CD4-positive, alpha-beta T cell treated with Interleukin-21 for 1 hour (primary cell): ENCODE measurements at regions not wholly inside any gene's neighbourhood (a gene's known extent, or its start where the extent isn't known, plus 50 kb on each side); places are given as distances from the start of the nearest gene placed in this dataset.
"Not testable (repeated sequence)": the region's sequence is repeated elsewhere in the genome, so short reads cannot be mapped to it uniquely, and the experiment has no call there.

Experiments used
- DNase-seq: peaks from one replicate; pipeline ENCODE4 v3.0.0-alpha.2; 2020

DNA sequence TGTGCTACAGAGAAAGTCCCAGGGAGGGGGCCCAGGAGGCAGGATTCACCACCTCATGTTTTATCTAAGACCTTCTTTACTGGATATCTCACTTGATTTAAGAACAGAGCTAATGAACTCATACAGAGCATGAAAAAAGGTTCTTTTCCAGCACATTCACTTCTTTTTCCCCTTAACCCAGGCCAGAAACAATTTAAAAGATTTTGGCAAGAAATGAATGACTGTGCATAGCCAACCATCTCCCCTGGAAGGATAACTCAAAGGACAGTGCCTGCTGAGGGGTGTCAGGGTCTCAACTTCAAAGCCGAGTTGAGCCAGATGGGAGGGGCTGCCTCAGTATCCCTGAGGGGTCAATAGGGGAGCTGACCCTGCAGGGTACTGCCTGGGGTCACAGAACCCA is 253.4 kb downstream of the SOD2 start:
- no peak for DNase-seq

DNA sequence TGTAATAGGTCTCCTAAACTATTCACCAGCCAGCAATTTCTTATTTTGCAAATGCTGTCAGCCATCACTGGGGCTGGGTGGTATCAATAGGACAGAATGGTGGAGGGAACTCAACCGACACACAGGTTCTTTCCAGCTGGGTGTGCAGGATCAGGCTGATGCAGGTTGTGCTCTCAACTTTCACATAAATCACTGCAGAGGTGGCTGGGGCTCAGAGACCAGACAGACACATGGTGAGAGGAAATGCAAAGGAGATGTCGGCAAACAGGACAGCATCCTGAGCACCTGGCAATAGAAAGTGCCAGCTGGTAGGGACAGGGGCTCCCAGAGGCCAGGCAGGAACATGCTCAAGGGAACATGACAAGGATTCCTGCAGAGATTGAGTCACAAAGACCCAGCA is 254.9 kb downstream of the SOD2 start:
- no peak for DNase-seq

GRCh38 chr6:159436581-159436980 is 256.5 kb downstream of the SOD2 start:
- no peak for DNase-seq

DNA sequence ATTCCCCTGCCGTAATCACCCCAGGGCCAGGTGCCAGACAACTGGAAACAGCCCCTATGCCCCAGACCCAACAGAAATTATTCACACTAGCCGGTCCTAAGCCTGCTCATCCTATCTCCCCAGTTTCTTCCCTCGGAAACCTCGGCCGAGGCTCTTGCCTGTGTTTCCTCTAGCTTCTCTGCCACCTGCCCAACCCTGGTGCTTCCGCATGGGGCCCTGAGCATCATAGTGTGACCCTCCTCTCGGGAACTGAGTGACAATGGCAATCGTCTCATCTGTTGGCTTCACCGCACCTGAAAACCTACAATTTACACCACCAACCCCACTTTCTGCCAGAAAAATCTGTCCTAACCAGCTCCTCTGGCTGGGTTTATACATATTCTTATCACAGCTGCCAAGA is 257.3 kb downstream of the SOD2 start:
- no peak for DNase-seq

DNA sequence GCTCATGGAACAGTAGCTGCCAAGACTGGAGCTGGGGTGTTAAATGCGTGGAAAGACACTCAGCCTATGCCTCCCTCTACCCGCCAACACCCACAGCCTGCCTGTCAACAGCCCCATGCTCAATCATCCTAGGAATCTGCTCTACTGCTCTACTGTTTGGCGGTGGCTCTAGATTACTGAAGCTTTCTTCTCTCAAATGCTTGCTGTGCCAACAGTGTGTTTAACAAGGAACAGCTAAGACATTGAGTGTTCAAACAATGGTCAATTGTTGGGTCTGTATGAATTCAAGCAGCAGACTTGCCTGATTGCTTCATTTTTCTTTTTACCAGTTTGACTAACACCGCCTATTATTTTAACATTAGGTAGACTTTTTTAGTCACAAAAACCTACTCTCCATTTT is 258.6 kb downstream of the SOD2 start:
- DNase-seq: no peak

DNA sequence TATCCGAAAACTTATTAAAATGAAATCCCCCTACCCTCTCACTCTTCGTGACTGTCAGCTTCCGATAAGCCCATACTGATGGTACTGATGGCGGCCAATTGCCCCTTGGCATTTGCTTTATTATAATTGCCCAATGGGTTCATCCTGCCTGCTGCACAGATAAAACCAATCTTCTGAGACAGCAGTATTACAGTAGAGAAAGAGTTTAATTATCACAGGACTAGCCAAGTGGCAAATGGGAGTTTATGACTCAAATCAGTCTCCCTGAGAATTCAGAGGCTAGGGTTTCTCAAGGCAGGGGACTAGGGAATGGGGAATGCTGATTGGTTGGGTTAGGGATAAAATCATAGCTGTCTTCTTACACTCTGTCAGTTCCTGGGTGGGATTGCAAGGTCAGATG is 259.5 kb downstream of the SOD2 start:
- DNase-seq: no peak

GRCh38 chr6:159431750-159432149 is 261.3 kb downstream of the SOD2 start:
- no peak for DNase-seq

GRCh38 chr6:159430323-159430722 is 261.1 kb downstream of the FNDC1 start:
- no peak for DNase-seq

DNA sequence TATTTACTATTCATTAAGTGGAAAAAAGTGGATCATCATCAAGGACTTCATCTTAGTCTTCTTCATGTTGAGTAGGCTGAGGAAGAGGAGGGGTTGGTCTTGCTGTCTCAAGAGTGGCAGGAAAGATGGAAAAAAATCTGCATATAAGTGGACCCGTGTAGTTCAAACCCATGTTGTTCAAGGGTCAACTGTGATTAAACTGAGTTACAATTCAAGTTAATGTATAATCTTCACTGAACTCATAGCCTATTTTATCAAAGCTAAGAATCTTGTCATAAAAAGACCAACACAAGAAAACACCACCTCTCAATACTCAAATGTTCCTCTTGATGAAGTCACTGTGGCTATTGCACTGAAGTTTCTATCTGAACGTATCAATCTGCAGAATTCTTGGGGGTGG is 260.2 kb downstream of the FNDC1 start:
- no peak for DNase-seq

GRCh38 chr6:159427771-159428170 is 258.6 kb downstream of the FNDC1 start:
- DNase-seq: no peak

- no peak for DNase-seq
Measured at GRCh38 chr6:159427335-159427734, 258.1 kb downstream of the FNDC1 start.

DNA sequence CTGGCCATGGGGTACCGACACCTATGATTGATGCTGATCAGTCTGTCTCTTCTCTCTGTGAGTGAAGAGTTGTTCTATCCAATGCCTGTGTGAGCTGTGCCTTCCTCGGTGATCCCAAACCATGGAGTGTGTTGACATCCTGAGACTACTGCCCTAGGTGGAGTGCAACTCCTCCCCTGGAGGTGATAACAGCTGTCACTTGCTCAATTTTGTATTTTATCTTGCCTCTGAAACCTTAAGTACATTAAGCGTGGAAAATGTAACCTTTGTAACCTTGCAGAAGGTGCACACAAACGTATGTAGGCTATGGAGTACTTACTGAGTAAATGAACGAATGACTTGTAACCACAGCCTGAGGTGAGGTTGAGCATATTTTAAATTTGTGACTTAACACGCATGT is 256.2 kb downstream of the FNDC1 start:
- DNase-seq: no peak

- DNase-seq: no peak
Measured at GRCh38 chr6:159422041-159422984, 253.1 kb downstream of the FNDC1 start.

GRCh38 chr6:159421586-159421985 is 252.4 kb downstream of the FNDC1 start:
- no peak for DNase-seq

DNA sequence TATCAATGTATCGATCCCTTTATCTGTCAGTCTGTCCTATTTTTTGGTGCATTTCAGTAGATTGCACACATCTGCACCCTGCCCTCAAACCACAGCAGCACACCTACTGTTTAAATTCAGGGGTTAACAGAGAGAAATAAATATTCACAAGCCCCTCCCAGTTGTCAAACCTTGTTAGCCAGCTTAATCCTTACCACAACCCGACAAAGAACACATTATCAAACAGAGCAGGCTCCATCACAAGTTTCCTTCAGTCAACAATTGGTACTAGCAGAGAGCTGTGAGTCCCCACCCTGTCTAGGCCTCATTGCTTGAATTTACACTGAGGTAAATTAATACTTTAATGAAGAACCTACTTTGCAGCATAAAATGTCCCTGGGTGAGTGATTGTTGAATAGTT is 249.8 kb downstream of the FNDC1 start:
- no peak for DNase-seq

DNA sequence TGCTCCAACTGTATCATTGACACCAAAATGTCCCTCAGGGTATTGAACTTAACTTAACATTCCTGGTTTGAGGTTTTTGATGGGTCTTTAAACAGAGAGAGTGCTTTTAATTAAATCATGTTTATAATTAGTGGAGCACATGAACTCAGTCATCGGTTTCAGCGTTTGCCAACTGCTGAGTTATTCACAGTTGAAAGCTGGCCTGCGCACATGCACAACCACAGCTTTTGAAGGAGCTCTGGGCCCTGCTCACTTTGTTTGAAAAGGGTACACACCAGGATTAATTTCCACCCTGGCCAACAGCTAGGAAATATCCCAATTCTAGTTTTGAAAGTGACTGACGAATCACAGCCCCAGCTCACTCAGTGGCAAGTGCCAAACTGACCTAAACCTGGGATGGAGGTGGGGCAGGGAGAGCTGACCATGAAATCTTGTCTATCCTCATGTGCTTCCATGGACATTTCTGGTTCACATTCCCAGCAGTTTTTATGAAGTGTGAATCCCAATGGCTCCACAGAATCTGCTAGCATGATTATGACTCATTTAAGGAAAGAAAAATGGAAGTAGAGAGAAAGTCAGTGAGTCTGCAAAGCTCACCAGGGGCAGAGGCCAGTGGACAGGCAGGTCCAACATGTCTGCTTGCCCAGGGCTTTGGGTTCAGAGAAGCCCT is 247.8 kb downstream of the FNDC1 start:
- no peak for DNase-seq

DNA sequence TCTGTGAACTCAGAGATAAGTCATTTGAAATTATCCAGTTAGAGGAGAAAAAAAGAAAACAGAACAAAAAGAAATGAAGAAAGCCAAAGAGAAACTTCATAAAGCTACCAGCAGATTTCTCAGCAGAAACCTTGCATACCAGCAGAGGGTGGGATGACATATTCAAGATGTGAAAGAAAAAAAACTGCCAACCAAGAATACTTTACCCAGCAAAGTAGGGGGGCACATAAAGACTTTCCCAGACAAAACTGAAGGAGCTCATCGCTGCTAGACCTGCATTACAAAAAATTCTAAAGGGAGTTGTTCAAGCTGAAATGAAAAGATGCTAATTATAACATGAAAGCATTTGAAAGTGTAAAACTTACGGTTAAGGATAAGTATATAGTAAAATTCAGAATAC is 246.3 kb downstream of the FNDC1 start:
- DNase-seq: no peak

- no peak for DNase-seq
Measured at GRCh38 chr6:159414711-159415110, 245.5 kb downstream of the FNDC1 start.

GRCh38 chr6:159407211-159407780 is 238.1 kb downstream of the FNDC1 start:
- DNase-seq: not testable (repeated sequence)

GRCh38 chr6:159404296-159404695 is 235.1 kb downstream of the FNDC1 start:
- no peak for DNase-seq

GRCh38 chr6:159400826-159401225 is 231.6 kb downstream of the FNDC1 start:
- DNase-seq: no peak

- no peak for DNase-seq
Measured at GRCh38 chr6:159399751-159400221, 230.6 kb downstream of the FNDC1 start.

DNA sequence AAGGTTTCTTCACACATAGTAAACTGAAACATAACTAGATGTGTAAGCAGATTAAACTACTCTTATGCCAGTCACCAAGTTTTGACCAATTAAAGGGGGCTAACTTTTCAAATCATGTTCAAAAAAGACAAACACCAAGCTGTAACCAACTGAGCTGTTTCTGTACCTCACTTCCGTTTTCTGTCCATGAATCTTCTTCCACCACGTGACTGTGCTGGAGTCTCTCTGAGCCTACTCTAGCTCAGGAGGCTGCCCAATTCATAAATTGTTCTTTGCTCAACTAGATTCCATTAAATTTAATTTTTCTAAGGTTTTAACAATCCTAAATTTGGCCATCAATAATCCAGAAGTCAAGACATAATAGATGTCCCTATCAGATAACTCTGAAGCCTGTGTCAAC is 229.4 kb downstream of the FNDC1 start:
- no peak for DNase-seq

- no peak for DNase-seq
Measured at GRCh38 chr6:159397753-159398152, 228.6 kb downstream of the FNDC1 start.
